Activated naive CD8-positive, alpha-beta T cell treated with anti-CD3 and anti-CD28 coated beads, Interleukin-2, amount 50 U/mL, for 24 hours (primary cell): ENCODE measurements at regions not wholly inside any gene's neighbourhood (a gene's known extent, or its start where the extent isn't known, plus 50 kb on each side); places are given as distances from the start of the nearest gene placed in this dataset.

Source experiments
- ATAC-seq: fragments of 150-1000 bp; cut with Tn5 transposase; one replicate; pipeline ENCODE4 v1.10.0; 2021
- DNase-seq: peaks from one replicate; pipeline ENCODE4 v3.0.0; 2021
- H3K27ac Mint-ChIP-seq: one replicate; pipeline ENCODE4 v1.8.0; 2021; ENCODE audit warnings: mild to moderate bottlenecking, mixed read lengths
- H3K27me3 Mint-ChIP-seq: one replicate; pipeline ENCODE4 v1.8.0; 2021; ENCODE audit warnings: mixed read lengths
- H3K36me3 Mint-ChIP-seq: one replicate; pipeline ENCODE4 v1.8.0; 2021; ENCODE audit warnings: low read depth, mixed read lengths
- H3K4me1 Mint-ChIP-seq: one replicate; pipeline ENCODE4 v1.8.0; 2021; ENCODE audit warnings: mixed read lengths
- H3K4me3 Mint-ChIP-seq: one replicate; pipeline ENCODE4 v1.8.0; 2021; ENCODE audit warnings: mild to moderate bottlenecking, moderate library complexity, mixed read lengths
- H3K9me3 Mint-ChIP-seq: one replicate; pipeline ENCODE4 v1.8.0; 2021; ENCODE audit warnings: mixed read lengths

- Mint-ChIP-seq H3K4me1 (no peaks in the 10 kb centered on the region), H3K4me3 (no peak overlapping the region), H3K9me3 (no peaks in the 10 kb centered on the region), H3K36me3 (no peaks in the 10 kb centered on the region), H3K27ac (no peak overlapping the region), H3K27me3 (peaks cover 11% of the 10 kb centered on the region)
- DNase-seq = no peak
- no peak for ATAC-seq
Measured at GRCh38 chr22:49099496-49100124, 728.1 kb downstream of the BRD1 start.

- no peaks in the 10 kb centered on the region for H3K4me1 Mint-ChIP-seq
- H3K9me3 Mint-ChIP-seq = no peaks in the 10 kb centered on the region
- DNase-seq (no peak), ATAC-seq (no peak)
- peaks cover 7% of the 10 kb centered on the region for H3K27me3 Mint-ChIP-seq
- no peak overlapping the region for H3K4me3 Mint-ChIP-seq
- no peak overlapping the region for H3K27ac Mint-ChIP-seq
- no peaks in the 10 kb centered on the region for H3K36me3 Mint-ChIP-seq
Measured at GRCh38 chr22:49099089-49099488, 728.6 kb downstream of the BRD1 start.

- Mint-ChIP-seq H3K4me1 (no peaks in the 10 kb centered on the region), H3K27me3 (peaks cover 5% of the 10 kb centered on the region), H3K36me3 (no peaks in the 10 kb centered on the region), H3K27ac (no peak overlapping the region), H3K4me3 (no peak overlapping the region), H3K9me3 (no peaks in the 10 kb centered on the region)
- DNase-seq (no peak), ATAC-seq (no peak)
Measured at GRCh38 chr22:49097966-49098365, 729.7 kb downstream of the BRD1 start.

- Mint-ChIP-seq H3K4me1 (no peaks in the 10 kb centered on the region), H3K27ac (no peak overlapping the region), H3K9me3 (no peaks in the 10 kb centered on the region), H3K4me3 (no peak overlapping the region), H3K27me3 (peaks cover 3% of the 10 kb centered on the region), H3K36me3 (no peaks in the 10 kb centered on the region)
- no peak for DNase-seq
- no peak for ATAC-seq
Measured at GRCh38 chr22:49097171-49097925, 730.3 kb downstream of the BRD1 start.

GRCh38 chr22:49096476-49096875, 731.2 kb downstream of the BRD1 start:
- Mint-ChIP-seq H3K27me3 (peaks cover 3% of the 10 kb centered on the region), H3K4me3 (no peak overlapping the region), H3K9me3 (no peaks in the 10 kb centered on the region), H3K27ac (no peak overlapping the region), H3K4me1 (no peaks in the 10 kb centered on the region), H3K36me3 (no peaks in the 10 kb centered on the region)
- no peak for DNase-seq
- ATAC-seq = no peak

- Mint-ChIP-seq H3K27ac (no peak overlapping the region), H3K27me3 (no peaks in the 10 kb centered on the region), H3K4me1 (no peaks in the 10 kb centered on the region), H3K36me3 (no peaks in the 10 kb centered on the region), H3K4me3 (no peak overlapping the region), H3K9me3 (no peaks in the 10 kb centered on the region)
- no peak for ATAC-seq
- no peak for DNase-seq
Measured at GRCh38 chr22:49095366-49095765, 732.3 kb downstream of the BRD1 start.

- no peak for ATAC-seq
Measured at GRCh38 chr22:49094858-49095257, 732.8 kb downstream of the BRD1 start.

GRCh38 chr22:49094151-49094550, 733.5 kb downstream of the BRD1 start:
- H3K4me3 Mint-ChIP-seq = no peak overlapping the region
- H3K36me3 Mint-ChIP-seq = no peaks in the 10 kb centered on the region
- ATAC-seq = no peak
- no peaks in the 10 kb centered on the region for H3K27me3 Mint-ChIP-seq
- H3K27ac Mint-ChIP-seq = no peak overlapping the region
- no peak for DNase-seq
- H3K4me1 Mint-ChIP-seq = no peaks in the 10 kb centered on the region
- no peaks in the 10 kb centered on the region for H3K9me3 Mint-ChIP-seq

More at GRCh38 chr22:49094858-49095257, 732.8 kb downstream of the BRD1 start:
- no peaks in the 10 kb centered on the region for H3K9me3 Mint-ChIP-seq
- no peak overlapping the region for H3K4me3 Mint-ChIP-seq
- H3K36me3 Mint-ChIP-seq = no peaks in the 10 kb centered on the region
- no peak for DNase-seq
- no peaks in the 10 kb centered on the region for H3K4me1 Mint-ChIP-seq
- H3K27me3 Mint-ChIP-seq = no peaks in the 10 kb centered on the region
- no peak overlapping the region for H3K27ac Mint-ChIP-seq

GRCh38 chr22:49093192-49093880, 734.3 kb downstream of the BRD1 start:
- ATAC-seq (no peak), DNase-seq (no peak)
- no peak overlapping the region for H3K27ac Mint-ChIP-seq
- no peaks in the 10 kb centered on the region for H3K36me3 Mint-ChIP-seq
- H3K9me3 Mint-ChIP-seq = no peaks in the 10 kb centered on the region
- no peak overlapping the region for H3K4me3 Mint-ChIP-seq
- H3K27me3 Mint-ChIP-seq = no peaks in the 10 kb centered on the region
- no peaks in the 10 kb centered on the region for H3K4me1 Mint-ChIP-seq

GRCh38 chr22:49092716-49093115, 735.0 kb downstream of the BRD1 start:
- Mint-ChIP-seq H3K4me3 (no peak overlapping the region), H3K27ac (no peak overlapping the region), H3K36me3 (no peaks in the 10 kb centered on the region), H3K4me1 (no peaks in the 10 kb centered on the region), H3K27me3 (no peaks in the 10 kb centered on the region), H3K9me3 (no peaks in the 10 kb centered on the region)
- ATAC-seq (no peak), DNase-seq (no peak)

GRCh38 chr22:49091917-49092545, 735.6 kb downstream of the BRD1 start:
- H3K4me1 Mint-ChIP-seq = no peaks in the 10 kb centered on the region
- H3K4me3 Mint-ChIP-seq = no peak overlapping the region
- no peak for ATAC-seq
- no peak overlapping the region for H3K27ac Mint-ChIP-seq
- H3K27me3 Mint-ChIP-seq = peaks cover 1% of the 10 kb centered on the region
- no peaks in the 10 kb centered on the region for H3K36me3 Mint-ChIP-seq
- H3K9me3 Mint-ChIP-seq = no peaks in the 10 kb centered on the region
- no peak for DNase-seq

GRCh38 chr22:49091451-49091850, 736.2 kb downstream of the BRD1 start:
- no peak overlapping the region for H3K27ac Mint-ChIP-seq
- H3K9me3 Mint-ChIP-seq = no peaks in the 10 kb centered on the region
- ATAC-seq (no peak), DNase-seq (no peak)
- no peaks in the 10 kb centered on the region for H3K36me3 Mint-ChIP-seq
- H3K4me1 Mint-ChIP-seq = no peaks in the 10 kb centered on the region
- H3K4me3 Mint-ChIP-seq = no peak overlapping the region
- H3K27me3 Mint-ChIP-seq = peaks cover 1% of the 10 kb centered on the region

GRCh38 chr22:49090853-49091135, 736.9 kb downstream of the BRD1 start:
- ATAC-seq = no peak
- H3K27me3 Mint-ChIP-seq = peaks cover 1% of the 10 kb centered on the region
- no peaks in the 10 kb centered on the region for H3K9me3 Mint-ChIP-seq
- no peak overlapping the region for H3K27ac Mint-ChIP-seq
- no peaks in the 10 kb centered on the region for H3K4me1 Mint-ChIP-seq
- H3K4me3 Mint-ChIP-seq = no peak overlapping the region
- H3K36me3 Mint-ChIP-seq = no peaks in the 10 kb centered on the region
- no peak for DNase-seq

GRCh38 chr22:49090061-49090852, 737.4 kb downstream of the BRD1 start:
- DNase-seq (no peak), ATAC-seq (no peak)
- no peaks in the 10 kb centered on the region for H3K36me3 Mint-ChIP-seq
- H3K27me3 Mint-ChIP-seq = peaks cover 1% of the 10 kb centered on the region
- H3K9me3 Mint-ChIP-seq = no peaks in the 10 kb centered on the region
- no peak overlapping the region for H3K4me3 Mint-ChIP-seq
- no peaks in the 10 kb centered on the region for H3K4me1 Mint-ChIP-seq
- no peak overlapping the region for H3K27ac Mint-ChIP-seq
